Femur (tissue), 1 donor: ENCODE measurements at regions not wholly inside any gene's neighbourhood (a gene's known extent, or its start where the extent isn't known, plus 50 kb on each side); places are given as distances from the start of the nearest gene placed in this dataset.

ENCODE experiments used
- DNase-seq: peaks from one replicate; pipeline ENCODE4 v3.0.0-alpha.2; 2017

DNA sequence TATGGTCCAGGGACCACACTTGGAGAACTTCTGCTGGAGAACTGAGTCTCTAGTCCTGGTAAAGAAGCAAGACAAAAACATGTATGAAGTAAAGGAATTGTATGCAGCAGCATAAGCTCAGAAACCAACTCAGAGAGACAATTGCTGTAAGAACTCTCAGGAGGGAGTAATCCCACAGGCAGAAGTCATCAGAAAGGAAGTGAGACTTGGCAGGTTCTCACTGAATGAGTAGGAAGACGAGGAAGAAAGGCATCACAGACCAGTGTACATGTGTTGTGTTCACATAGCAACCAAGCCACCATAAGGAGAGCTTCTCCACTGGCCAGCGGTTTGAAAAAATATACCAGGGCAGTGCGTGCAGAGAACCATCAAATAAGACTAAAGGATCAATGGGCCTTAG is 57.9 kb upstream of the FST start:
- DNase-seq: no peak

DNA sequence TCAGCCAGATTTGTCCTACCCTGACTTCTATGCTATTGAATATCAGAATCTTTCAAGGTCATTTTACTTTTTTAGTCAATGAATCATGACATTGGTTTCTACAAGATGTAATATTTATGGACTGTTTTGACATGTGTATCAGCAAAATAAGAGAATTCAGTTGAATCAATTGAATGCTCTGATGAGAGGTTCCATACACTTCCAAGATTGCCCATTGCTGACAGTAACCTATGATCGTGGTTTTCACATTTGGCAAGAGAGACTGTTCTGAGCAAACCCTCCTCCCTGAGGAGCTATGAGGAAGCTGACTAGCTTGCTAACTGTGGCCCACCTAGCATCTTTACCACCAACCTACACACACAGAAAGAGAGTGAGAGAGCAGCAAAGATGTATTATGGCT is 56.7 kb upstream of the FST start:
- DNase-seq: no peak

DNA sequence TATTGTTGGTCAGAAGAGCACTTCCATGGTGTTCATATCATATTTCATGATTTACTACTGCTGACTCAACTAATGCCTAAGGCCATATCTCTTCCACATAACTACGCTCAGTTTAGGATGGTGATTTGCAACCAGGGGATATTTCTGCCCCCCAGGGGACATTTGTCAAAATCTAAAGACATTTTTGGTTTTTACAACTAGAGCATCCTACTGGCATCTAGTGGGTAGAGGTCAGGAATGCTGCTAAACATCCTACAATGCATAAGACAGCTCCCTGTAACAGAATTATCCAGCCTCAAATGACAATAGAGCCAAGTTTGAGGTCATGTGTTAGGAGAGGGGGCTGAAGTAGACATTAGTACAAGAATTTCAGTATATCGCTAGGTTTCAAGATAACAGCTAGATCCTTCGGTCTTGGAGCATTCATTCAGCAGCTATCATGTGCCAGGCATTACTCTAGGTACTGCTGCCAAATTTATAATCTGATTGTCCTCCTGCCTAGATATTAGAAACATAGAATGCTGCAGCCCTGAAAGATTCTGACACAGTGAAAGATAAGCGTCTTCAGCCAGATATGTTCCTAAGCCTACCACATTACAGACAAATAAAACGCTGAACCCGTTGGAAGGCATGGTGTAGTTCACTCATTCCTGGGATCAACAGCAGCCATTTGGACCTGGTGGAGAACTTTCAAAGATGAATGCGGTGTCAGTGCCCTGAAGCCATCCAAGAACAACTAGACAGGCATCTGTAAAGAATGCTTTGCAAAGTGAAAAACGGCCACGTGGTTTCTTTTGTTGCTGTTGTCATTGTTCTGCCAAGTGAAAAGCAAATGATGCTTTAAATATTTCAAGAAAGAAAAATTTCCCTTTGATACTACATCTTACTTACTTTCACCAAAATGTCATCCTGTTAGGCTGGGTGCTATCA is 55.5 kb upstream of the FST start:
- no peak for DNase-seq

DNA sequence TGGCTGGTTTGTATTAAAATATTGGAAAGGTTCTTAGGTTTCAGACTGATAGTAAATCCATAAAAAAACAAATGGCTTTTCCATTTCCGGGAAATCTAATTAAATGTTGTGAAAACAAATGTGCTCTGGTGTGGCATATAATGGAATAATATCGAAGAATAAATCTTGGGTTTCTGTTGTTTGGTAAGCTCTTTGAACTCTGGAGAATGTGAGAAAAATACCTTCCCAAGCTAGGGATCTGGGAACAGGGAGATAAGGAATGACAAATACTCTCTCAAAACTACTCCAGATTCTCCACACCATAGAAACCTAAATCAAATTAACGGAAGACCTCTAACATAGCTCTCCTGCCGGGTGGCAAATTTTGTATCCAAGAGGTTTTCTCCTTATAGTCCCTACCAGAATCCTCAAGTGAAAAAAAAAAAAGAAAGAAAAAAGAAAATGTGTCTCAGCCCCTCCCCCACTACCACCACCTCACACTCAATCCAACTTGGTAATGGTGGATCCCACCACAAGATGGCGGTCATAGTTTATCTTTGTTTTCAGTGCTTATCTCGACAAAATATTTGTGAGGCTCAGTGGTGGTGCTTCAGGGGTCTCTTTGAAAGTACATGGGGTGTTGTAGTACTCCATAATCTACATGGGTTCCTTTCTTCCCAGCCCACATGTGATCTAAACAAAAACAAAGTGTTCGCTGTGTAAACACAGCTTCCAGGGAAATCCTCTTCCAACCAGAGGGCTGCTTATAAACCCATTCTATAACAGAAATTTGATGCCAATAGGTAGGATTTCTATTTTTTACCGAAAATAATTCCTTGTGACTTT is 54.5 kb upstream of the FST start:
- DNase-seq: peak; percentile 44

DNA sequence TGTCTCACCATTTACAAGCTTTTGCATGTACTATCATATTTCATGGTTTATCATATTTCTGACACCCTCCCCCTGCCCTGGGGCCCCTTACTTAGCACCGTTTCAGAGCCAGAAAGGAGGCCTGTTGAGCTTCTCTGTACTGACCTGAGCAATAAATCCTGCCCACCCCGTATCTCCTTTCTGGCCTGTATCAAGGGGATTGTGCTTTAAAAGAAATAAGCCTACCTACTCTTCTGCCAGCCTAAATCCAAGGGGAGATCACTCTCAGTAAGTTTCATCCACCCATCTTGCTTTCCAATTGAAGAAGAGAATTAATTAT is 54.0 kb upstream of the FST start:
- DNase-seq: no peak

DNA sequence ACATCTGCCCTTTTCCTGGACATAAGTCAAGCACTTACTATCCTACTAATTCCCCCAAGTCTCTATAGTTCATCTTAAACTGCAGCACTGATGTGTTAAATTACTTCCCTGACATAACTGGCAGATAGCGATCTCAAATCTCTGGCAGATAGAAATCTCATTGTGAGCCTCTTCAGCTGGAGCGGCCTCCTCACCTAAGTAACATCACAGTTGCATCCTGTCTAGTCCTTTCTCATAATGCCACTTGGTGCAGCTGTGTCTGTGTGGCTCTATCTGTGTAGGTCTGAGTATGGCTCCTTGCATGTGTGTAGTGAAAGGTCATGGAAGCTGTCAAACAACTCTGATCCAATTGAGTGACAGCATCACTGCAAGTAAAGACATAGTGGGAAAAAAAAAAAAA is 53.6 kb upstream of the FST start:
- no peak for DNase-seq

DNA sequence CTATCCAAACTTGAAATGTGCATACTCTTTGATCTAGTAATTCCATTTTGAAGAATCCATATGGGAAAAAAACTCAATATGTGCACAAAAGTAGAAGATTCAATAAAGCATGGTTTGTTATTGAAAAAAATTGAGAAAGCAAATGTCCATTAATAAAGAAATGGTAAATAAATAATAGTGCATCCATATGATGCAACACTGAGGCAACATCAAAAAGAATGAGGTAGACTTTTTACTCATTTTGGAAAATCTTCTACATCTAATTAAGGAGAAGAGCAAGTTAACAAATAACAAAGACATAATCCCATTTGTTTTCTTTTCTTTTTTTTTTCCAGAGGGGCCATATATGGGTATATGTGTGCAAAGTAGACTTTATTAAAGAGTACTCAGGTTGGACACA is 52.5 kb upstream of the FST start:
- DNase-seq: no peak

DNA sequence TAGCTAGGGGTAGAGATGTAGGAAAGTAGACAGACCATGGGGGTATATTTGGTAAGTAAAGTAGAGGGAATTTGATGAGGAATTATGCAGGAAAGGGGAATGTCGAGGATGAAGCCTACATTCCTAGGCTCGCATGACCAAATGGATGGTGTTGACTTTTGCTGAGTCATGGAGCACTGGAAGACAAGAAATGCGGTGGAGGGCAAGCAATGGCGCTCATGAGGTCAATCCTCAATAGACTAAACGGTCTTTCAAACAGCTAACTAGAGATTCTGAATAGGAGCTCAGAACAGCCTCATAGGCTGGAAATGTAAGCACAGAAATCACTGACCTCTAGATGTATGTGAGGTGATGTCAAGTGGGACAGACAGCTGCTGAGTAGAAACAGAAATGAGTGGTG is 50.7 kb upstream of the FST start:
- no peak for DNase-seq

DNA sequence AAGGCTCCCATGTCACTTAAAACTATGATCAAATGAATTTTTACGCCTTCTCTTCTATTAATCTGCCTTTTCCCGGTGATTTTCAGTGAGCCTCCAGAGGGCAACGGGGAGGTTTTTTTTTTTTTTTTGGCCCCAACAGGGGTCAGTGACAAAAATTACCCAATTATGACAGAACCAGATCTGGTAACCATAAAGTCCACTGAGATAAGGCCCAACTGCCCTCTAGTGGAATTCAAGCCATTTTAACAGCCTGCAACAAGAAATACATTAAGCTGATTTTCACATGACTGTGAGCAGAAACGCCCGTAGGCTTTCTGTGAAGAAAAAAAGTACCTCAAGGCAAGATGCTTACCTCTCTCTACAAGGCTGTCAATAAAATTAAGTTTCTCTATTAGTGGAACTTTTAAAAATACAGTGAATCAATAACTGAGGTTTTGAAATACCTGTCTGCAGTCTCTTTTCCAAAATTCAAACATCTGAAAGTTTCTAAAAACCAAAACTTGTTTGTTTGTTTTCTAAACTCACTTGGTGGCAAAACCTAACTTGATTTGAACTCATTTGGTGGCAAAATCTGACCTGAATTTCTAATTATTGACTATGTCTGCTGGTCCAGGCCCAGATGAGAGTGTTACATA is 49.7 kb upstream of the FST start:
- DNase-seq: no peak
